ENCODE measurements at regions not wholly inside any gene's neighbourhood (a gene's known extent, or its start where the extent isn't known, plus 50 kb on each side); places are given as distances from the start of the nearest gene placed in this dataset.

- Histone ChIP-seq H3K4me3 (no peak overlapping the region), H3K4me1 (no peaks in the 10 kb centered on the region), H3K36me3 (replicated peaks in 1 of 2; ENCODE audit: insufficient read depth in 1 of 2, low read depth in 2 of 2) (no peaks in the 10 kb centered on the region), H3K27ac (no peak overlapping the region), H3K9me3 (no peaks in the 10 kb centered on the region), H3K27me3 (no peaks in the 10 kb centered on the region)
- peak; percentile 55 for ATAC-seq
- intact Hi-C loops (cut with DNase I) = no loop called here
- DNase-seq = peak in 3 of 4 donors; percentile 31 to 39 (median 36)
- WGBS, 2 donors = 54 to 56% methylated on average over 8 of the region's 8 CpGs
- TF ChIP-seq POLR2A (IDR thresholded peaks at IDR 0.05) = no peak
- no peak for TF ChIP-seq CTCF (IDR thresholded peaks at IDR 0.05)
Observed at GRCh38 chr5:68554571-68555279, 339.2 kb downstream of the PIK3R1 start.

- intact Hi-C loops (cut with DNase I) = no loop called here
- 86 to 89% methylated on average over 6 of the region's 6 CpGs for WGBS, 2 donors
- H3K27me3 ChIP-seq = no peaks in the 10 kb centered on the region
- H3K4me3 ChIP-seq = no peak overlapping the region
- no peaks in the 10 kb centered on the region for H3K9me3 ChIP-seq
- ATAC-seq (no peak), DNase-seq (no peak)
- no peak overlapping the region for H3K27ac ChIP-seq
- H3K36me3 ChIP-seq (replicated peaks in 1 of 2; ENCODE audit: insufficient read depth in 1 of 2, low read depth in 2 of 2) = no peaks in the 10 kb centered on the region
- H3K4me1 ChIP-seq = no peaks in the 10 kb centered on the region
- TF ChIP-seq POLR2A (IDR thresholded peaks at IDR 0.05) (no peak), CTCF (IDR thresholded peaks at IDR 0.05) (no peak)
Observed at GRCh38 chr5:68555907-68556681, 340.5 kb downstream of the PIK3R1 start.

DNA sequence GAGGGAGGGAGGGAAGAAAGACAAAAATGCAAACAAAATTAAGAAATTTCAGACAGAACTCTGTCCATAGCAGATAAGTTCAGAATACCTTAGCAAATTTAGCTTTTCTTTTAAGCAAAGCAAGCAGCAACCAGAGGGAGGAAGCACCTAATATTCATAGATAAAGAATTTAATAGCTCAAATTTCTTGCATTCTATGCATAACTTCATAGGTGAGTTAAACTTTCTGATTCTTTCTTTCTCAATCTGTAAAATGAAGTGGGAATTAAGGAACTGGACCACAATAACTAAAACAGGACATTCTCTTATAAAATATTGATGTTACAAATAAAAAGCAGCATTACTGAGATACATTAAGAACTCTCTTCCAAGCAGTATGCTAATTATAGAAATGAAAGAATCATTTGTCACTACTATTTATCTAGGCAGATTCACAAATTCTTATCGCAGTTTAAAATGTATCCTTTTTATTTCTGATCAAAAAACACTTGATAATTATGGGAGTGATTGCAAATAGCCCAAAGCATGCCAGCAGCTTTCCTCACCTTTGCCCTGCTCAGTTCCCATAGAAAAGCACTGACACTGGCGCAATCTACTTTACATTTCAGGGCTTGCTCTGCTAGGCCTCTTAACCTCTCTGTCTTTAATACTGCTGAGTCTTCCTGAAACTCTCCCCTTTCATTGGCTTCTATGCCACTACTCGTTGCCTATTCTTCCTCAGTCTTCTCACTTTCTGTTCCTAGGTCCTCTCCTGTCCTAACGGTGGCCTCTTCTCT, 341.8 kb downstream of the PIK3R1 start:
- Histone ChIP-seq H3K4me1 (peaks cover 4% of the 10 kb centered on the region), H3K27me3 (no peaks in the 10 kb centered on the region), H3K36me3 (replicated peaks in 1 of 2; ENCODE audit: insufficient read depth in 1 of 2, low read depth in 2 of 2) (no peaks in the 10 kb centered on the region), H3K4me3 (no peak overlapping the region), H3K27ac (no peak overlapping the region), H3K9me3 (no peaks in the 10 kb centered on the region)
- intact Hi-C loops (cut with DNase I) = no loop called here
- no peak for DNase-seq
- WGBS, 2 donors = 75 to 80% methylated on average over 4 of the region's 4 CpGs
- TF ChIP-seq POLR2A (IDR thresholded peaks at IDR 0.05) (no peak), CTCF (IDR thresholded peaks at IDR 0.05) (no peak)
- no peak for ATAC-seq

GRCh38 chr5:68562308-68562707, 346.8 kb downstream of the PIK3R1 start:
- H3K27me3 ChIP-seq = no peaks in the 10 kb centered on the region
- H3K27ac ChIP-seq = peak overlapping the region in 1 of 4 donors; percentile 13
- WGBS, 2 donors = 6 to 19% methylated on average over 3 of the region's 3 CpGs
- no peaks in the 10 kb centered on the region for H3K9me3 ChIP-seq
- H3K36me3 ChIP-seq (replicated peaks in 1 of 2; ENCODE audit: insufficient read depth in 1 of 2, low read depth in 2 of 2) = no peaks in the 10 kb centered on the region
- peak; percentile 87 for ATAC-seq
- intact Hi-C loops (cut with DNase I) = no loop called here
- H3K4me1 ChIP-seq = peaks cover 7% of the 10 kb centered on the region
- no peak overlapping the region for H3K4me3 ChIP-seq
- TF ChIP-seq POLR2A (IDR thresholded peaks at IDR 0.05) (no peak), CTCF (IDR thresholded peaks at IDR 0.05) (no peak)
- DNase-seq = peak; percentile 55 to 78 (median 74)
